KMS-11 (cell line): ENCODE measurements at regions not wholly inside any gene's neighbourhood (a gene's known extent, or its start where the extent isn't known, plus 50 kb on each side); places are given as distances from the start of the nearest gene placed in this dataset.

ENCODE experiments used
- H2AFZ ChIP-seq: fragments of 200-600 bp; sonication (generic); 2 replicates; pipeline ENCODE4 v1.6.1; 2016; ENCODE audit warnings: antibody characterized with exemption, mixed run types, low read depth
- H3K27ac ChIP-seq: fragments of 200-600 bp; sonication (generic); 2 replicates; pipeline ENCODE4 v1.6.1; 2016; ENCODE audit warnings: mild to moderate bottlenecking, mixed run types
- H3K27me3 ChIP-seq: fragments of 200-600 bp; sonication (generic); 2 replicates; pipeline ENCODE4 v1.6.1; 2017; ENCODE audit warnings: mild to moderate bottlenecking, low read depth, mixed run types, moderate library complexity; ENCODE audit not compliant: insufficient read depth
- H3K36me3 ChIP-seq: fragments of 200-600 bp; sonication (generic); 2 replicates; pipeline ENCODE4 v1.6.1; 2017; ENCODE audit warnings: mild to moderate bottlenecking, mixed run types; ENCODE audit not compliant: insufficient read depth
- H3K4me1 ChIP-seq: fragments of 200-600 bp; sonication (generic); 2 replicates; pipeline ENCODE4 v1.6.1; 2016; ENCODE audit warnings: mild to moderate bottlenecking, low read depth, mixed run types; ENCODE audit not compliant: poor library complexity, severe bottlenecking
- H3K4me2 ChIP-seq: fragments of 200-600 bp; sonication (generic); 2 replicates; pipeline ENCODE4 v1.7.0; 2016; ENCODE audit warnings: mild to moderate bottlenecking, mixed run types
- H3K4me3 ChIP-seq: fragments of 200-600 bp; sonication (generic); IDR thresholded peaks from 2 replicates; pipeline ENCODE4 v1.6.1; 2017; ENCODE audit warnings: low read depth, low read length, mixed read lengths; ENCODE audit not compliant: insufficient read depth
- H3K79me2 ChIP-seq: fragments of 200-600 bp; sonication (generic); 2 replicates; pipeline ENCODE4 v1.6.1; 2016; ENCODE audit warnings: low read depth, mixed run types; ENCODE audit not compliant: insufficient read depth
- H3K9ac ChIP-seq: fragments of 200-600 bp; sonication (generic); 2 replicates; pipeline ENCODE4 v1.6.1; 2016; ENCODE audit warnings: mild to moderate bottlenecking, mixed run types
- H4K20me1 ChIP-seq: fragments of 200-600 bp; sonication (generic); 2 replicates; pipeline ENCODE4 v1.6.1; 2016; ENCODE audit warnings: mild to moderate bottlenecking, mixed run types; ENCODE audit not compliant: insufficient read depth
- TF ChIP-seq, protein P1 (sequence below): fragments of 200-600 bp; sonication (generic); conservative IDR thresholded peaks from 2 replicates; pipeline ENCODE4 v1.6.1; 2017; ENCODE audit warnings: low read depth, mild to moderate bottlenecking, antibody characterized with exemption, low read length, moderate library complexity, mixed read lengths

DNA sequence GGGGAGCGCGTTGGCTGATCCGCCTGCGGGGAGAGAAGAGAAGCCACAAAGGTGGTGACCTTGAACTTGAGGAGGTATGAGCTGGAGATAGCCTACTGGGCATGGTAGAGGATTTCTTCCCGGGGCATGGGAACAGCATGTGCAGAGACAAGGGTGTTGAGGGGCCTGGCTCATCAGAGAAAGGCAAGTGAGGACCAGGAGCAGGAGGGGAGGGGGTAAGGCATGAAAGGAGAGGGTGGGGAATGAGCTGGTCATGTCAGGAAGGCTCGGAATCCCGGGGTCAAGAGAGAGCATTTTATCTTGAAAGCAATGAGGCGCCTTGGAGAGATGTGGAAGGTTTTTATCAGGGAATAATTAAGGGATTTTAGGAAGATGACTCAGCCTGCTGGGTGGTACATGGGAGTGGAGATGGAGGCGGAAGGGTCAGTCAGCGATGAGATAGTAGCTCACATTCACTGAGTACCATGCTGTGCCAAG, 121.1 kb downstream of the LHX2 start:
- Histone ChIP-seq H3K79me2 (no peaks in the 10 kb centered on the region), H3K36me3 (no peaks in the 10 kb centered on the region), H3K9ac (no peak overlapping the region), H3K4me3 (no peak overlapping the region), H3K27me3 (no peaks in the 10 kb centered on the region), H3K4me2 (no peak overlapping the region), H2AFZ (no peak overlapping the region), H3K4me1 (peaks cover 17% of the 10 kb centered on the region), H3K27ac (no peak overlapping the region), H4K20me1 (no peaks in the 10 kb centered on the region)
- TF ChIP-seq, protein P1, sequence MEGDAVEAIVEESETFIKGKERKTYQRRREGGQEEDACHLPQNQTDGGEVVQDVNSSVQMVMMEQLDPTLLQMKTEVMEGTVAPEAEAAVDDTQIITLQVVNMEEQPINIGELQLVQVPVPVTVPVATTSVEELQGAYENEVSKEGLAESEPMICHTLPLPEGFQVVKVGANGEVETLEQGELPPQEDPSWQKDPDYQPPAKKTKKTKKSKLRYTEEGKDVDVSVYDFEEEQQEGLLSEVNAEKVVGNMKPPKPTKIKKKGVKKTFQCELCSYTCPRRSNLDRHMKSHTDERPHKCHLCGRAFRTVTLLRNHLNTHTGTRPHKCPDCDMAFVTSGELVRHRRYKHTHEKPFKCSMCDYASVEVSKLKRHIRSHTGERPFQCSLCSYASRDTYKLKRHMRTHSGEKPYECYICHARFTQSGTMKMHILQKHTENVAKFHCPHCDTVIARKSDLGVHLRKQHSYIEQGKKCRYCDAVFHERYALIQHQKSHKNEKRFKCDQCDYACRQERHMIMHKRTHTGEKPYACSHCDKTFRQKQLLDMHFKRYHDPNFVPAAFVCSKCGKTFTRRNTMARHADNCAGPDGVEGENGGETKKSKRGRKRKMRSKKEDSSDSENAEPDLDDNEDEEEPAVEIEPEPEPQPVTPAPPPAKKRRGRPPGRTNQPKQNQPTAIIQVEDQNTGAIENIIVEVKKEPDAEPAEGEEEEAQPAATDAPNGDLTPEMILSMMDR: no peak

DNA sequence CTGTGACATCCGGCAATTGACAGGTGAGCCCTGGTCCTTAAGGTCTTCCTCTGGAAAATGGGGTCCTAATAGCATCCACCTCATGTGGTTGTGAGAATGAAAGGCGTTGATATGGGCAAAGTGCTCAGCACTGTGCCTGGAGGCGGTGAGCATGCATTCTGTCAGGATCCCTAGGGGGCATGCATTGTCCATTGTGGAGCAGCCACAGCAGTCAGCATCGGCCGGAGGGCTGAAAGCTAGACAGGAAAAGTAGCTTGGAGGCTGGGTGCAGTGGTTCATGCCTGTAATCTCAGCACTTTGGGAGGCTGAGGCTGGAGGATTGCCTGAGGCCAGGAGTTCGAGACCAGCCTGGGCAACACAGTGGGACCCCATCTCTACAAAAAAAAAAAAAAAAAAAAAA, 122.2 kb downstream of the LHX2 start:
- Histone ChIP-seq H3K27ac (no peak overlapping the region), H2AFZ (no peak overlapping the region), H3K79me2 (no peaks in the 10 kb centered on the region), H3K36me3 (no peaks in the 10 kb centered on the region), H4K20me1 (no peaks in the 10 kb centered on the region), H3K9ac (no peak overlapping the region), H3K4me3 (no peak overlapping the region), H3K4me1 (peaks cover 27% of the 10 kb centered on the region), H3K4me2 (no peak overlapping the region), H3K27me3 (no peaks in the 10 kb centered on the region)
- TF ChIP-seq, protein P1: no peak

GRCh38 chr9:124134526-124134925, 123.0 kb downstream of the LHX2 start:
- Histone ChIP-seq H3K27ac (no peak overlapping the region), H3K27me3 (no peaks in the 10 kb centered on the region), H3K9ac (no peak overlapping the region), H2AFZ (no peak overlapping the region), H4K20me1 (no peaks in the 10 kb centered on the region), H3K4me3 (no peak overlapping the region), H3K4me1 (peaks cover 34% of the 10 kb centered on the region), H3K36me3 (no peaks in the 10 kb centered on the region), H3K4me2 (no peak overlapping the region), H3K79me2 (no peaks in the 10 kb centered on the region)
- TF ChIP-seq, protein P1: no peak

GRCh38 chr9:124135813-124136365, 121.9 kb upstream of the NEK6 start:
- no peaks in the 10 kb centered on the region for H3K36me3 ChIP-seq
- H3K27ac ChIP-seq: no peak overlapping the region
- H2AFZ ChIP-seq: no peak overlapping the region
- TF ChIP-seq, protein P1: no peak
- H3K27me3 ChIP-seq: no peaks in the 10 kb centered on the region
- peaks cover 34% of the 10 kb centered on the region for H3K4me1 ChIP-seq
- H3K9ac ChIP-seq: no peak overlapping the region
- H3K4me3 ChIP-seq: no peak overlapping the region
- H3K4me2 ChIP-seq: no peak overlapping the region
- no peaks in the 10 kb centered on the region for H3K79me2 ChIP-seq
- no peaks in the 10 kb centered on the region for H4K20me1 ChIP-seq
